Trophoblast cell (in vitro differentiated cells and primary cell): ENCODE measurements at regions not wholly inside any gene's neighbourhood (a gene's known extent, or its start where the extent isn't known, plus 50 kb on each side); places are given as distances from the start of the nearest gene placed in this dataset.

Experiments used
- DNase-seq, 2 donors: peaks; one replicate each; pipeline ENCODE4 v3.0.0-alpha.2; 2016
- H2AFZ ChIP-seq: 2 replicates; pipeline ENCODE4 v1.6.1; 2013; ENCODE audit warnings: low read length, moderate library complexity, mild to moderate bottlenecking; ENCODE audit not compliant: insufficient read depth, poor library complexity
- H2AK5ac ChIP-seq: 2 replicates; pipeline ENCODE4 v1.6.1; 2013; ENCODE audit warnings: mild to moderate bottlenecking, low read length
- H2BK120ac ChIP-seq: 2 replicates; pipeline ENCODE4 v1.6.1; 2013; ENCODE audit warnings: low read length, mild to moderate bottlenecking, moderate library complexity; ENCODE audit not compliant: insufficient read depth, poor library complexity
- H2BK12ac ChIP-seq: 2 replicates; pipeline ENCODE4 v1.6.1; 2013; ENCODE audit warnings: mild to moderate bottlenecking, low read length, moderate library complexity
- H2BK5ac ChIP-seq: 2 replicates; pipeline ENCODE4 v1.6.1; 2013; ENCODE audit warnings: low read length, low read depth, moderate library complexity, mild to moderate bottlenecking; ENCODE audit not compliant: poor library complexity
- H3K14ac ChIP-seq: 2 replicates; pipeline ENCODE4 v1.6.1; 2013; ENCODE audit warnings: mild to moderate bottlenecking, low read length
- H3K18ac ChIP-seq: 2 replicates; pipeline ENCODE4 v1.6.1; 2013; ENCODE audit warnings: mild to moderate bottlenecking, low read length
- H3K23ac ChIP-seq: 2 replicates; pipeline ENCODE4 v1.6.1; 2013; ENCODE audit warnings: low read length
- H3K27ac ChIP-seq: 2 replicates; pipeline ENCODE4 v1.5.1; 2013; ENCODE audit warnings: low read depth, mild to moderate bottlenecking, inconsistent platforms, low read length, moderate library complexity
- H3K27me3 ChIP-seq: 2 replicates; pipeline ENCODE4 v1.6.1; 2013; ENCODE audit warnings: inconsistent platforms, mild to moderate bottlenecking, low read length, moderate library complexity; ENCODE audit not compliant: insufficient read depth
- H3K36me3 ChIP-seq, 2 experiments: 1 replicate in 1 of 2; 2 replicates in 1 of 2; pipeline ENCODE4 v1.6.1; 2013; ENCODE audit warnings: low read length in 2 of 2, mild to moderate bottlenecking in 2 of 2, moderate library complexity in 1 of 2; ENCODE audit not compliant: insufficient read depth in 2 of 2, control insufficient read depth in 1 of 2
- H3K4ac ChIP-seq: 2 replicates; pipeline ENCODE4 v1.6.1; 2013; ENCODE audit warnings: low read depth, mild to moderate bottlenecking, low read length, moderate library complexity
- H3K4me1 ChIP-seq, 2 experiments: 1 replicate in 1 of 2; 2 replicates in 1 of 2; pipeline ENCODE4 v1.6.1; 2013; ENCODE audit warnings: low read length in 2 of 2, mild to moderate bottlenecking in 2 of 2, moderate library complexity in 1 of 2; ENCODE audit not compliant: insufficient read depth in 2 of 2, control insufficient read depth in 1 of 2
- H3K4me2 ChIP-seq: 2 replicates; pipeline ENCODE4 v1.6.1; 2013; ENCODE audit warnings: inconsistent platforms, mild to moderate bottlenecking, low read length, moderate library complexity
- H3K4me3 ChIP-seq: 2 replicates; pipeline ENCODE4 v1.5.1; 2013; ENCODE audit warnings: mild to moderate bottlenecking, low read depth, low read length, inconsistent platforms
- H3K79me1 ChIP-seq: one replicate; pipeline ENCODE4 v1.6.1; 2013; ENCODE audit warnings: low read length
- H3K79me2 ChIP-seq: 2 replicates; pipeline ENCODE4 v1.6.1; 2013; ENCODE audit warnings: low read length, mild to moderate bottlenecking; ENCODE audit not compliant: control insufficient read depth, insufficient read depth, poor library complexity
- H3K9ac ChIP-seq: 2 replicates; pipeline ENCODE4 v1.6.1; 2013; ENCODE audit warnings: mild to moderate bottlenecking, low read length
- H3K9me3 ChIP-seq: 2 replicates; pipeline ENCODE4 v1.6.1; 2013; ENCODE audit warnings: low read depth, mild to moderate bottlenecking, control low read depth, inconsistent platforms, low read length; ENCODE audit not compliant: insufficient read depth
- H4K12ac ChIP-seq: 2 replicates; pipeline ENCODE4 v1.6.1; 2013; ENCODE audit warnings: low read depth, mild to moderate bottlenecking, low read length, moderate library complexity
- H4K8ac ChIP-seq: 2 replicates; pipeline ENCODE4 v1.6.1; 2013; ENCODE audit warnings: low read depth, mild to moderate bottlenecking, low read length, moderate library complexity
- H4K91ac ChIP-seq: one replicate; pipeline ENCODE4 v1.6.1; 2013; ENCODE audit warnings: low read depth, mild to moderate bottlenecking, low read length, moderate library complexity
- WGBS: extraction: QIAGEN DNeasy Blood & Tissue Kit; methylation state at CpG from one replicate; pipeline ENCODE4 v1.1.7; 2013; ENCODE audit warnings: missing lambda C conversion rate; ENCODE audit not compliant: insufficient read length, insufficient coverage; ENCODE audit errors: extremely low coverage; 5-methylcytosine and 5-hydroxymethylcytosine counted together

- Histone ChIP-seq H3K27ac (no peak overlapping the region), H3K23ac (no peak overlapping the region), H3K18ac (no peak overlapping the region), H3K4ac (no peak overlapping the region), H2BK12ac (no peak overlapping the region), H3K4me1 (no peaks in the 10 kb centered on the region), H2AFZ (no peak overlapping the region), H4K91ac (no peak overlapping the region), H2BK5ac (no peak overlapping the region), H2AK5ac (no peak overlapping the region), H3K79me2 (no peaks in the 10 kb centered on the region), H3K9me3 (no peaks in the 10 kb centered on the region), H3K4me3 (no peak overlapping the region), H3K14ac (no peak overlapping the region), H3K27me3 (no peaks in the 10 kb centered on the region), H3K9ac (no peak overlapping the region), H3K79me1 (no peaks in the 10 kb centered on the region), H4K8ac (no peak overlapping the region), H3K36me3 (no peaks in the 10 kb centered on the region), H4K12ac (no peak overlapping the region), H3K4me2 (no peak overlapping the region), H2BK120ac (no peak overlapping the region)
- WGBS, result no CpG with 5 or more reads among the region's 11 CpGs
- no peak for DNase-seq
Observed at GRCh38 chr10:71008150-71008549, 119.8 kb upstream of the PCBD1 start.

GRCh38 chr10:71009126-71009525, 120.8 kb upstream of the PCBD1 start:
- H3K4me1 ChIP-seq, result no peaks in the 10 kb centered on the region
- H2AFZ ChIP-seq, result no peak overlapping the region
- no peak overlapping the region for H4K8ac ChIP-seq
- H3K27me3 ChIP-seq, result no peaks in the 10 kb centered on the region
- H3K27ac ChIP-seq, result no peak overlapping the region
- H3K9ac ChIP-seq, result no peak overlapping the region
- no peak overlapping the region for H3K4me3 ChIP-seq
- no peak overlapping the region for H4K12ac ChIP-seq
- no peak overlapping the region for H2BK5ac ChIP-seq
- DNase-seq, result no peak
- H3K23ac ChIP-seq, result no peak overlapping the region
- H3K79me1 ChIP-seq, result no peaks in the 10 kb centered on the region
- H3K14ac ChIP-seq, result no peak overlapping the region
- no peak overlapping the region for H3K4ac ChIP-seq
- H2BK12ac ChIP-seq, result no peak overlapping the region
- H2BK120ac ChIP-seq, result no peak overlapping the region
- no peaks in the 10 kb centered on the region for H3K9me3 ChIP-seq
- no peaks in the 10 kb centered on the region for H3K36me3 ChIP-seq
- H3K18ac ChIP-seq, result no peak overlapping the region
- H4K91ac ChIP-seq, result no peak overlapping the region
- H2AK5ac ChIP-seq, result no peak overlapping the region
- no peaks in the 10 kb centered on the region for H3K79me2 ChIP-seq
- no peak overlapping the region for H3K4me2 ChIP-seq
- no CpG with 5 or more reads among the region's 16 CpGs for WGBS

- Histone ChIP-seq H3K14ac (no peak overlapping the region), H4K12ac (no peak overlapping the region), H3K79me2 (no peaks in the 10 kb centered on the region), H3K27me3 (no peaks in the 10 kb centered on the region), H3K9me3 (no peaks in the 10 kb centered on the region), H3K4ac (no peak overlapping the region), H2AK5ac (no peak overlapping the region), H3K9ac (no peak overlapping the region), H3K79me1 (no peaks in the 10 kb centered on the region), H3K4me1 (no peaks in the 10 kb centered on the region), H2AFZ (no peak overlapping the region), H4K8ac (no peak overlapping the region), H3K4me2 (no peak overlapping the region), H3K18ac (no peak overlapping the region), H3K23ac (no peak overlapping the region), H4K91ac (no peak overlapping the region), H2BK12ac (no peak overlapping the region), H2BK120ac (no peak overlapping the region), H2BK5ac (no peak overlapping the region), H3K27ac (no peak overlapping the region), H3K4me3 (no peak overlapping the region), H3K36me3 (no peaks in the 10 kb centered on the region)
- no peak for DNase-seq
- no CpG with 5 or more reads among the region's 4 CpGs for WGBS
Observed at GRCh38 chr10:71010730-71011129, 122.4 kb upstream of the PCBD1 start.

GRCh38 chr10:71011141-71011540, 122.8 kb upstream of the PCBD1 start:
- Histone ChIP-seq H2BK5ac (no peak overlapping the region), H3K27ac (no peak overlapping the region), H3K9me3 (no peaks in the 10 kb centered on the region), H3K79me1 (no peaks in the 10 kb centered on the region), H3K9ac (no peak overlapping the region), H3K18ac (no peak overlapping the region), H2BK120ac (no peak overlapping the region), H2AFZ (no peak overlapping the region), H4K91ac (no peak overlapping the region), H3K79me2 (no peaks in the 10 kb centered on the region), H3K4ac (no peak overlapping the region), H3K14ac (no peak overlapping the region), H3K23ac (no peak overlapping the region), H3K36me3 (no peaks in the 10 kb centered on the region), H2BK12ac (no peak overlapping the region), H4K8ac (no peak overlapping the region), H3K4me2 (no peak overlapping the region), H3K27me3 (no peaks in the 10 kb centered on the region), H4K12ac (no peak overlapping the region), H3K4me1 (no peaks in the 10 kb centered on the region), H3K4me3 (no peak overlapping the region), H2AK5ac (no peak overlapping the region)
- no peak for DNase-seq
- WGBS, result no CpG with 5 or more reads among the region's 3 CpGs
